OCI-LY7 (cell line): ENCODE measurements at regions not wholly inside any gene's neighbourhood (a gene's known extent, or its start where the extent isn't known, plus 50 kb on each side); places are given as distances from the start of the nearest gene placed in this dataset.

Experiments
- BruUV-seq: library from RNA; stranded (reverse); fragments of 400-500 nt; replicated peaks from 2 replicates; lab custom pipeline; 2021; lab: Mats Ljungman, UMichigan
- CTCF ChIA-PET: fragments of 300-600 bp; sonication (Branson Sonifier 250); formaldehyde crosslinking; loops from one replicate; lab custom pipeline; 2022; ENCODE audit warnings: antibody characterized with exemption; ENCODE audit not compliant: unreplicated experiment; lab: Charles Lee
- POLR2A ChIA-PET: fragments of 300-600 bp; sonication (Branson Sonifier 250); formaldehyde crosslinking; loops from one replicate; lab custom pipeline; 2022; ENCODE audit warnings: antibody characterized with exemption; lab: Charles Lee
- DNase-seq: peaks from one replicate; pipeline ENCODE4 v3.0.0-alpha.2; 2015; ENCODE audit warnings: low spot score
- H2AFZ ChIP-seq: fragments of 200-600 bp; sonication (generic), shearing (Covaris generic); 2 replicates; pipeline ENCODE4 v1.6.1; 2014; ENCODE audit warnings: mild to moderate bottlenecking, antibody characterized with exemption, low read length, moderate library complexity
- H3K27ac ChIP-seq: fragments of 200-600 bp; sonication (generic); 2 replicates; pipeline ENCODE4 v1.5.1; 2014; ENCODE audit warnings: mixed run types, low read depth, mild to moderate bottlenecking, moderate library complexity, low read length, inconsistent platforms; ENCODE audit not compliant: poor library complexity, severe bottlenecking
- H3K36me3 ChIP-seq: fragments of 200-600 bp; sonication (generic); 2 replicates; pipeline ENCODE4 v1.6.1; 2014; ENCODE audit warnings: mild to moderate bottlenecking, antibody characterized with exemption, low read length, moderate library complexity, mixed read lengths; ENCODE audit not compliant: insufficient read depth
- H3K4me1 ChIP-seq: fragments of 200-600 bp; sonication (generic); 2 replicates; pipeline ENCODE4 v1.5.1; 2014; ENCODE audit warnings: mild to moderate bottlenecking, low read length; ENCODE audit not compliant: insufficient read depth, poor library complexity, severe bottlenecking
- H3K4me2 ChIP-seq: fragments of 200-600 bp; sonication (generic); 2 replicates; pipeline ENCODE4 v1.6.1; 2014; ENCODE audit warnings: mild to moderate bottlenecking, low read length
- H3K4me3 ChIP-seq: fragments of 200-600 bp; sonication (generic); 2 replicates; pipeline ENCODE4 v1.5.1; 2014; ENCODE audit warnings: mild to moderate bottlenecking, low read depth, low read length; ENCODE audit not compliant: poor library complexity, severe bottlenecking
- H3K79me2 ChIP-seq: fragments of 200-600 bp; sonication (generic); 2 replicates; pipeline ENCODE4 v1.6.1; 2016; ENCODE audit warnings: low read depth, mild to moderate bottlenecking, low read length, moderate library complexity, mixed read lengths; ENCODE audit not compliant: insufficient read depth
- H3K9me2 ChIP-seq: fragments of 200-600 bp; sonication (generic); 2 replicates; pipeline ENCODE4 v1.6.1; 2016; ENCODE audit warnings: mild to moderate bottlenecking, low read length, mixed read lengths; ENCODE audit not compliant: insufficient read depth
- H3K9me3 ChIP-seq: fragments of 200-600 bp; sonication (generic); 2 replicates; pipeline ENCODE4 v1.6.1; 2014; ENCODE audit warnings: mild to moderate bottlenecking, mixed run types, low read length, mixed read lengths
- H4K20me1 ChIP-seq: fragments of 200-600 bp; sonication (generic); 2 replicates; pipeline ENCODE4 v1.6.1; 2014; ENCODE audit warnings: mild to moderate bottlenecking, antibody characterized with exemption, low read length, moderate library complexity, mixed read lengths; ENCODE audit not compliant: insufficient read depth
- CTCF ChIP-seq: fragments of 200-600 bp; sonication (generic); conservative IDR thresholded peaks from 2 replicates; pipeline ENCODE4 v1.5.1; 2014; ENCODE audit warnings: mild to moderate bottlenecking, antibody characterized with exemption, low read length, moderate library complexity, mixed read lengths
- EZH2phosphoT487 ChIP-seq: fragments of 200-600 bp; sonication (generic); IDR thresholded peaks from 2 replicates; pipeline ENCODE4 v1.6.1; 2018; ENCODE audit warnings: low read depth, borderline replicate concordance, mild to moderate bottlenecking, mixed run types, antibody characterized with exemption, low read length, moderate library complexity, mixed read lengths
- intact Hi-C: fragments of 100-400 bp; cut with micrococcal nuclease; formaldehyde crosslinking; loops from one replicate; pipeline ENCODE4 v1.10.0; 2022; ENCODE audit not compliant: unreplicated experiment

- ChIA-PET CTCF (no interaction called here), POLR2A (no interaction called here)
- Histone ChIP-seq H3K79me2 (no peaks in the 10 kb centered on the region), H3K9me3 (no peaks in the 10 kb centered on the region), H3K27ac (no peak overlapping the region), H2AFZ (no peak overlapping the region), H3K9me2 (no peaks in the 10 kb centered on the region), H3K4me1 (no peaks in the 10 kb centered on the region), H3K4me2 (no peak overlapping the region), H3K4me3 (no peak overlapping the region), H3K36me3 (no peaks in the 10 kb centered on the region), H4K20me1 (no peaks in the 10 kb centered on the region)
- intact Hi-C loops, result no loop called here
- TF ChIP-seq CTCF (no peak), EZH2phosphoT487 (no peak)
- BruUV-seq, result no TSS peak
- DNase-seq, result no peak
Observed at GRCh38 chrX:124254611-124255010, 77.8 kb upstream of the TEX13D start.

GRCh38 chrX:124256216-124256615, 76.2 kb upstream of the TEX13D start:
- DNase-seq, result no peak
- no peak overlapping the region for H3K4me2 ChIP-seq
- no TSS peak for BruUV-seq
- H3K9me3 ChIP-seq, result no peaks in the 10 kb centered on the region
- no peaks in the 10 kb centered on the region for H3K79me2 ChIP-seq
- H3K9me2 ChIP-seq, result no peaks in the 10 kb centered on the region
- no peaks in the 10 kb centered on the region for H3K4me1 ChIP-seq
- H3K4me3 ChIP-seq, result no peak overlapping the region
- intact Hi-C loops, result no loop called here
- no peak for TF ChIP-seq CTCF
- TF ChIP-seq EZH2phosphoT487, result no peak
- no peaks in the 10 kb centered on the region for H4K20me1 ChIP-seq
- ChIA-PET POLR2A (no interaction called here), CTCF (no interaction called here)
- no peaks in the 10 kb centered on the region for H3K36me3 ChIP-seq
- no peak overlapping the region for H2AFZ ChIP-seq
- no peak overlapping the region for H3K27ac ChIP-seq

- H3K27ac ChIP-seq, result no peak overlapping the region
- no peak for DNase-seq
- no peaks in the 10 kb centered on the region for H3K9me2 ChIP-seq
- H3K36me3 ChIP-seq, result no peaks in the 10 kb centered on the region
- intact Hi-C loops, result no loop called here
- no peaks in the 10 kb centered on the region for H4K20me1 ChIP-seq
- no peak overlapping the region for H3K4me2 ChIP-seq
- H3K4me1 ChIP-seq, result no peaks in the 10 kb centered on the region
- no peaks in the 10 kb centered on the region for H3K9me3 ChIP-seq
- no peak for TF ChIP-seq EZH2phosphoT487
- TF ChIP-seq CTCF, result no peak
- H2AFZ ChIP-seq, result no peak overlapping the region
- no peaks in the 10 kb centered on the region for H3K79me2 ChIP-seq
- H3K4me3 ChIP-seq, result no peak overlapping the region
- CTCF ChIA-PET, result no interaction called here
- no TSS peak for BruUV-seq
- POLR2A ChIA-PET, result no interaction called here
Observed at GRCh38 chrX:124256629-124257380, 75.7 kb upstream of the TEX13D start.
